ENCODE measurements at regions not wholly inside any gene's neighbourhood (a gene's known extent, or its start where the extent isn't known, plus 50 kb on each side); places are given as distances from the start of the nearest gene placed in this dataset.

GRCh38 chr1:193406901-193407300 is 220.5 kb upstream of the B3GALT2 start:
- ATAC-seq, result peak; percentile 46
- TF ChIP-seq CSRNP3 (CRISPR knock-in tag; IDR thresholded peaks at IDR 0.05) (no peak), ESRRG (CRISPR knock-in tag; IDR thresholded peaks at IDR 0.05) (no peak), CREB5 (CRISPR knock-in tag; IDR thresholded peaks at IDR 0.05; ENCODE audit: low read depth) (no peak), ZFP30 (CRISPR knock-in tag; IDR thresholded peaks at IDR 0.05) (no peak), ZNF70 (CRISPR knock-in tag; IDR thresholded peaks at IDR 0.05) (no peak), TSHZ2 (CRISPR knock-in tag; IDR thresholded peaks at IDR 0.05) (no peak), ZNF8 (CRISPR knock-in tag; IDR thresholded peaks at IDR 0.05) (no peak), PATZ1 (CRISPR knock-in tag; IDR thresholded peaks at IDR 0.05; ENCODE audit: borderline replicate concordance) (no peak), BACH2 (CRISPR knock-in tag; IDR thresholded peaks at IDR 0.05; ENCODE audit: borderline replicate concordance) (no peak), GLIS3 (CRISPR knock-in tag; IDR thresholded peaks at IDR 0.05) (no peak), ISL1 (CRISPR knock-in tag; IDR thresholded peaks at IDR 0.05) (no peak), ZFP3 (CRISPR knock-in tag; IDR thresholded peaks at IDR 0.05) (no peak), SNAI2 (CRISPR knock-in tag; IDR thresholded peaks at IDR 0.05) (no peak), ZC3H10 (CRISPR knock-in tag; IDR thresholded peaks at IDR 0.05) (no peak), OSR1 (CRISPR knock-in tag; IDR thresholded peaks at IDR 0.05) (no peak), ARNTL (CRISPR knock-in tag; IDR thresholded peaks at IDR 0.05; ENCODE audit: borderline replicate concordance, low read depth) (no peak), TCF4 (CRISPR knock-in tag; IDR thresholded peaks at IDR 0.05; ENCODE audit: borderline replicate concordance) (no peak), POU6F1 (CRISPR knock-in tag; IDR thresholded peaks at IDR 0.05; ENCODE audit: borderline replicate concordance, low read depth) (no peak)

GRCh38 chr1:193404236-193404635 is 217.8 kb upstream of the B3GALT2 start:
- ATAC-seq, result no peak
- no peak for TF ChIP-seq GLIS3 (CRISPR knock-in tag; IDR thresholded peaks at IDR 0.05)
- no peak for TF ChIP-seq SNAI2 (CRISPR knock-in tag; IDR thresholded peaks at IDR 0.05)
- TF ChIP-seq TCF4 (CRISPR knock-in tag; IDR thresholded peaks at IDR 0.05; ENCODE audit: borderline replicate concordance), result no peak
- no peak for TF ChIP-seq CSRNP3 (CRISPR knock-in tag; IDR thresholded peaks at IDR 0.05)
- TF ChIP-seq BACH2 (CRISPR knock-in tag; IDR thresholded peaks at IDR 0.05; ENCODE audit: borderline replicate concordance), result no peak
- no peak for TF ChIP-seq ZNF8 (CRISPR knock-in tag; IDR thresholded peaks at IDR 0.05)
- no peak for TF ChIP-seq ZC3H10 (CRISPR knock-in tag; IDR thresholded peaks at IDR 0.05)
- TF ChIP-seq ISL1 (CRISPR knock-in tag; IDR thresholded peaks at IDR 0.05), result no peak

- ATAC-seq, result no peak
- TF ChIP-seq ESRRG (CRISPR knock-in tag; IDR thresholded peaks at IDR 0.05) (no peak), ZC3H10 (CRISPR knock-in tag; IDR thresholded peaks at IDR 0.05) (no peak), OSR1 (CRISPR knock-in tag; IDR thresholded peaks at IDR 0.05) (no peak), ZNF70 (CRISPR knock-in tag; IDR thresholded peaks at IDR 0.05) (no peak), CSRNP3 (CRISPR knock-in tag; IDR thresholded peaks at IDR 0.05) (no peak), CSDC2 (CRISPR knock-in tag; IDR thresholded peaks at IDR 0.05) (no peak), BACH2 (CRISPR knock-in tag; IDR thresholded peaks at IDR 0.05; ENCODE audit: borderline replicate concordance) (no peak), POU6F1 (CRISPR knock-in tag; IDR thresholded peaks at IDR 0.05; ENCODE audit: borderline replicate concordance, low read depth) (no peak)
These were observed 216.6 kb upstream of the B3GALT2 start for GRCh38 chr1:193402977-193403376.
